Stimulated activated CD4-positive, alpha-beta T cell treated with anti-CD3 and anti-CD28 coated beads, Interleukin-12 subunit alpha, Interleukin-12 subunit beta, amount 100 ng/mL, for 24 hours (primary cell): ENCODE measurements at regions not wholly inside any gene's neighbourhood (a gene's known extent, or its start where the extent isn't known, plus 50 kb on each side); places are given as distances from the start of the nearest gene placed in this dataset.
A peak's percentile ranks its signal among the peaks of the same experiment; 100 is the strongest.
"Not testable (repeated sequence)": the region's sequence is repeated elsewhere in the genome, so short reads cannot be mapped to it uniquely, and the experiment has no call there.

Experiments
- DNase-seq, 2 experiments: peaks; one replicate each; pipeline ENCODE4 v3.0.0-alpha.2; 2020; ENCODE audit warnings: low read depth in 2 of 2

DNA sequence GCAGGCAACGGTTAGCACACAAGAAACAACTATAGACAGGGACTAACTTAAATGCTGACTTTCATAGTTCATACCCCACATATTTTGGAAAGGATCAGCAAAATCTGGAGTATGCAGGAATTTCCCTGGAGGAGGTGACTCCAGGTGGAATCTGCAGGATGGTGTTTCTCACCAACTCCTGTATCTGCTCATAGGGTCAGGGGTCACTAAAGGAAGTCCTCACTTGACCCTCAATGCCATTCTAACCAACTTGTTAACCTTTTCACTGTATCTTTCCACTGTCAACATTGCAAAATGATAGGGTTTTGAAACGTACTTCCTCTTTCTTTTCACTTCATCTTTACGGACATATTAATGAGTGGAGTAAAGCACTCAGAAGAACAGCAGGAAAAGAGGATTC is 207.0 kb upstream of the CXCR4 start:
- no peak for DNase-seq

DNA sequence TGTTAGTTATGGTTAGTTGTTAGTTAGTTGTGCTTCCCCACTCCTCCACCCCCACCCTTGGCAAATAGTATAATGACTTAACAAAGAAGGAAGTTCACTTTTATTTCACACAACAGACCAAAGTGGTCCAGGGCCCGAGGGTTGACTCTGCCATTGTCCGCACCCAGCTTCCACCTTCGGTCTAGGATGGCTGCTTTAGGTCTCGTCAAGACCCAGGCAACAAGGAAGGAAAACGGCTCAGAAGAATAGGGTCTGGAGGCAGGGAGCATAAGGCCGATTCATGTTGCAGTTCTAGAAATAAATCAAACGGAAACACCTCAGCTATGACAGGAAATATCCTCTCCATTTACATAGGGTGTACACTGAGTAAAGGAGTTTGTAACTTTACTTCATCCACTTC is 206.0 kb upstream of the CXCR4 start:
- no peak for DNase-seq

DNA sequence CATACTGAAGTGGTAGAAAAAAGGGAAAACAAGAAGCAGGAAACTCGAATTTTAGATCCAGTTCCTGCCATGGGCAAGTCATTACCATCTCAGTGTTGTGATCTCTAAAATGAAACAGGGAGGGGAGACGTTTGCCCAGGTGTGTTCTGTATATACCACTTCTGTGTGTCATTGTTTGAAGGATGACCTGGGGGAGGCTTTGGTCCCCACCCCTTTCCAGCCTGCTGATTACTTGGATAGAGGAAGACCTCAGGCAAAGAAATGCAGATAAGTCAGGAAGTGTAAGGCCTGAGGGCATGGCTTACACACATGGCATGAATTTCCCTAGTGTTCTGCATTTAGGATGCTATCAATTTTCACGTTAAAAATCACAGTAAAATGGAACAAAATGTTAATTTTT is 205.2 kb upstream of the CXCR4 start:
- no peak for DNase-seq

DNA sequence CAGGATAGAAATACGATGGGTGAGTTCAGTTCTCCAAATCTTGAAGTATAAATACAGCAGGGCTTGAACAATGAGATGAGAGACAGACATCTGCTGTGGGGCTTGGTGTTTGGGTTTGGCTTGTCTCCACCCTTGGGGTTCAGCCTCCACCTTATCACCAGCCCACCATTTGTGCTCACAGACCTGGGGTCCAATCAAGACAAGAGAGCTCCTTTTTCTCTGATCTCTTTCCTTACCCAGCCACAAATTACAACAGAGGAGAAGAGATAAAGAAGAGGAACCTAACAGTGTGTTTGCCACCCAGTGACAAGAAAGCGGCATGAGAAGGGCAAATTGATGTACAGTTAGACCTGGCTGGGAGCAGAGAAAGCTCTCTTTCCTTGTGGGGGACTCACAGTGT is 204.5 kb upstream of the CXCR4 start:
- DNase-seq, result no peak

DNA sequence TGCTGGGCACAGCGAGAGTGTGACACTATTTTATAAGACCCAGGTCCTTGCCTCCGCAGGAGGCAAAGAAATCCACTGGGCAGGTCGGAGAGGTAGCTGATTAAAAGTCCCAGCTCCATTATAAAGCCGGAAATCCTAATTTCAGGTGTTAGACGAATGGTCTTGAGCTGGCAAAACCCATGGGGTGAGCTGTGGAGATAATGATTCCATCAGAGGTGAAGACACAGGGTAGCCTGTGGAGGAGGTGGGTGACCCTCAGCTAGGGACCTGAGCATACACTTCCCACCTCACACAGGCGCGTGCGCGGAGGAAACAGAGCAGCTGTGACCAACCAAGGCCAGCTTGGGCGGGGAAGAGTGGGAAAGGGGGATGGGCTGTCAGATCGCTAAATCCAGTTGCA is 201.7 kb upstream of the CXCR4 start:
- DNase-seq, result no peak

DNA sequence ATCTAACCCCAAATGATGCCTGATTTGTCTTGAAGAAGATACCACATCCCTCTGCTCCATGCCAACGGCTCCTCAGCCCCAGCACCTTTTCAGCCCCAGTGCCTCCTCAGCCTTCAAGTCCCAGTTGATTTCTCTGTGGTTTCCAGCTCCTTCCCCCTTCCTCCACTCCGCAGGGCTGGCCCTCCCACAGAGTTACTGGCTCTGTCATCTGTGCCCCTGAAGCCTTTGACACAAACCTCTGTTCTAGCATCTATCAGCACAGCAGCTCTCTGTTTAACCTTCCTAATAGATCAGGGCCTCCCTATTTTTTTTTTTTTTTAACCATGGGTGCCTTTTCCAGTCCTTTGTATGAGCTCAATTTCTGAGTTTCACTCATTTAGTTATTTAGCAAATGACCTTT is 201.3 kb upstream of the CXCR4 start:
- DNase-seq, result no peak

DNA sequence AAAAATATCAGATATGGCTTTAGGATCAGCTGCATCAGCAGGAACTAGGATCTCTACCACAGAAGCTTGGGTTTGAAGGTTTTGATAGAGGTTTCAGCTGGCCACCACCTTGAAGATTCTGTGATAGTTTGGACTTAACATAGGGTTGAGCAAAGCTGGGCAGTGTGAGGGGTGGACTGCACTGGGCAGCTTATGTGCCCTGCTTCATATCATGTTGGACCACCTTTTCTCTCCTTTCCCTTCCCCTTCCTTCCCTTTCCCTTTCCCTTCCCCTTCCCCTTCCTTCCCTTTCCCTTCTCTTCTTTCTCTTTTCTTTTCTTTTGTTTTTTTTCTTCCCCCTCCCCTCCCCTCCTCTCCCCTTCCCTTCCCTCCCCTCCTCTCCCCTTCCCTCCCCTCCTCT is 196.3 kb upstream of the CXCR4 start:
- no peak for DNase-seq

DNA sequence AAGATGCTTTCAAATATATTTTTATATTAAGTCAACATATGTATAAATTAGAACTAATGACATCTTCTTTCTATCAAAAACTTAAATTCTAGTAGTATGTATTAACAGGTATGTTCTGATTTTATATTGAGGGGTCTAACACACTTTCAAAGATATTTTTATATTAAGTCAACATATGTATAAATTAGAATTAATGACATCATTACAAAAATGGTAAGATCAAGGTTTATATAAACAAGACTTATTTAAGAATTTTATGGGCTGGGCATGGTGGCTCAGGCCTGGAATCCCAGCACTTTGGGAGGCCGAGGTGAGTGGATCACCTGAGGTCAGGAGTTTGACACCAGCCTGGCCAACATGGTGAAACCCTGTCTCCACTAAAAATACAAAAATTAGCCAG is 194.6 kb upstream of the CXCR4 start:
- not testable (repeated sequence) for DNase-seq

DNA sequence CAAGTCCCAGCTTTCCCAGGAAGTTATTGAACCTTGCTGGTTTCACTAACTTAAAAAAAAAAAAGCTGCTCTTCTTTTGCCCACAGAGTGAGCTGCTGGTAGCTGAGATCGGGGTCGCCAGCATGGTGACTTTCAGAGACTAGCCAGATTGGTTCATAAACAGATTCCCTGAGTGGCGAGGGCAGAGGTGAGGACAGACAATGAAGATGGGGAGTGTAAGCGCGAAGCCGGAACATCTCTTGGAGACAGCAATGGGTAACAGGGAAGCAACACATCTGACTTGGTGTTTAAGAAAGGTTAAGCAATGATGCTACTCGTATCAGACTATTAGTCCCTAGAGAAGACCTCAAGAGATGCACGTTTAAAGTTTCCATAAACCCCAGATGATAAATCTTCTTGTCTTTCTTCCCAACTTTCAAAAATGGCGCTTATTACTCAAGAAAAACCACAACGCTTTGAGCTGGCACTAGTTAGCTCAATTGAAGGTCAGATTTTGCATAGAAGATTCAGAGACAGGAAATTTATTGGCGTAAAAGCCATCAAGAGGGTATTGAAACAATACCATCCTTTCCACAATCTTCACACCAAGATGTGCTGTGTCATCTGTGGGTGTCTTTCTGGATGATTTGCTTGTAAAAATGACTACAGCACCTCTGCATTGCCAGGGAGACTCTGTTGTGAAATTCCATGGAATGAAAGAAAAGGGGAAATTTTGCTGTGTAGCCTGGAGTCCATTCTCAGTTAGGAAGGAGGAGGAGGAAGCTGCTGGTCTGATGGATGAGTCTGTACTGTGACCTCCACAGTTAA is 193.1 kb upstream of the CXCR4 start:
- no peak for DNase-seq

DNA sequence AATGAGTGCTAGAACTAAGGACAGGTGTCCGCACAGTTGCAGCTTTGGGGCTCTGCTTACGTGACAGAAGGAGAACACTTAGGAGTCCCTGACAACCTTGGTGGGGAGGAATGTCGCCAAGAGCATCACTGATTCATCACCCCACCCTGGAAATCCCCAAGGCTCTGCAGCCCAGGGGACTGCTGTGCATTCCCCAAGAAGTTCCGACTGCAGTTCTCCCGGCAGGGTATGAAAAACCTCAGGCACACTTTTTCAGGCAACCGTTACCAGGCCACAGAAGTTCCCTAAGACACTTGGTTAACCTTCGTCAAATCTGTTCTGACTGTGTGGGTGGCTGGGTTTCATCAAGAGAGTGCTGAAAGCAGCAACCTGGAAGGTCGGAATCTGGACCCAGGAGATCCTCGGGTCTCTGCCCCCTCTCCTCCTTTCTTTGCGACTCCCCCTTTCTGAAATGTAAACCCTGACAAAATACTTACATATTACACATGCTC is 192.1 kb upstream of the CXCR4 start:
- DNase-seq, result no peak

DNA sequence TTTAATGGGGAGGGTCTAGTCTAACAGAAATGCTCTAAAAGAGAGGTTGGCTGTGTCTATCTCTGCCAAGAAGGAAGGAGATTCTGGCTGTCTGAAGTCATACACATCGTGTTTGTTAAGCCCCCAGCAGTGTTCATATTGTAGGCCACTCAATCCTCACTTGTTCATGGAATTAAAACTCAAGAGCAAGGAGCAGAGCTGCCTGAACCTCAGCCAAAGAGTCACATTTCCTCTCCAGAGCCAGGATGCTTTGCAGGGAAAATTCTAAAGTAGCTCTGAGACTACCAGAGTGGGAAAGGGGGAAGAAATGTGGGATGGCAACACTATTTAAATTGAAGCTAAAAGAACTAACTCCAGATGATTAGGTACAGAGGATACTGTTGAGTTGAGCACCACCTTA is 190.7 kb upstream of the CXCR4 start:
- DNase-seq, result no peak

DNA sequence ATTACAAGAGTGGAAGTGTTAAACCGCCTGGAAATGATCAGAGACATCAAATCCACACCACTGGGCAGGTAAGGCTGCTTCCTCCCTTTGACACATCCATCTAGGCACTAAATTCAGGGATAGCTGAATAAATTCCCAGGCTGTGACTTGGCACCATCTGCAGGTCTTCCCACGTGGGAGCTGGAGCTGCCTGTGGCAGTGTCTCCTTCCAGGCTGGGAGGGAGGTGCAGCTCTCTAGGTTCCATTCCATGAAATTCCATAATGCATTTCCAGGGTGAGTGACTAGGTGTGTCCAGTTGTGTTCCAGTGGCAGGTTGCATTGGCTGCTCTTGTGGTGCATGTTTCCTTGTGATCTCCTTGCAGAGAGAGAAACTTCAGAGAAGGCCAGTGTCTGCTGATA is 188.9 kb upstream of the CXCR4 start:
- DNase-seq, result no peak

DNA sequence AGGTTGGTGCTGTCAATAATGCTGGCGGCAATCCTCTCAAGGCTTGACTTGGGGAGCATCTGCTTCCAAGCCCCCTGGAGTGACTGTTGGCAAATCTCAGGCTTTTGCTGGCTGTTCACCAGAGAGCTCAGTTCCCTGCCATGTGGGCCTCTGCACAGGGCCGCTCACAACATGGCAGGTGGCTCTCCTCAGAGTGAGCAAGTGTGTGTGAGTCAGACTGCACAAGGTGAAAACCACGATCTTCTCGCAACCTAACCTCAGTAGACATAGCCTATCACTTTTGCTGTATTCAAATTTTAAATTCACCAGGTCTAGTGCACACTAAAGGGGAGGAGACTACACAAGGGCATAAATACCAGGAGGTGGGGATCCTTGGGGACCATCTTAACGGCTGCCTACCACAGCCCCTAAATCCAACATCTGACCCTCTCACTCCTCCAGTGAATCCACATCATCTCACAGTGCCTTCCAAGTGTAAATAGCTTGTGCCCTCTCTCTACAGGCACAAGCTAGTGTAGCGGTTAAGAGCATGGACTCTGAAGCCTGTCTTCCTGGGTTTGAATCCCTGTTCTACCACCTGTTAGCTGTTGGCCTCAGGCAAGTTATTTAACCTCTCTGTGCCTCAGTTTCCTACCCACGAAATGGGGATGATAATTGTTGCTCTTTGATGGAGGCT is 187.7 kb upstream of the CXCR4 start:
- DNase-seq, result peak; percentile 38 to 54

DNA sequence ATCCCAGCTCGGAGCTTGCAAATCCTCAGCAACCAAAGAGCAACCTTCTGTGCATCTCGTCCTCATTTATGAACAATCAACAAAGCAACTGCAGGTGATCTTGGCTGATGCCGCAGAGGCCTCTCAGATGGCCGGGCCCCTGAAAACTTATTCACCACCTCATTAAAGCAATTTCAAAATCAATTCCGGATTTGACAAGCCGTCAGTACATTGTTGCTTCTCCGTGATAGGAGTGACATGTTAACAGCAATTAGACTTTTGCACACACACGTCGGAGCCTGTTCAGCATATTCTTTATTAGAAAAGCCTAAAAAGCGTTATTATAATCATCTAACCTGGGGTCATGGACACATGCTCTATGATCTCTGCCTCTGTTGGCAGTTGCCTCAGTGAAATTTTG is 183.1 kb upstream of the CXCR4 start:
- no peak for DNase-seq

DNA sequence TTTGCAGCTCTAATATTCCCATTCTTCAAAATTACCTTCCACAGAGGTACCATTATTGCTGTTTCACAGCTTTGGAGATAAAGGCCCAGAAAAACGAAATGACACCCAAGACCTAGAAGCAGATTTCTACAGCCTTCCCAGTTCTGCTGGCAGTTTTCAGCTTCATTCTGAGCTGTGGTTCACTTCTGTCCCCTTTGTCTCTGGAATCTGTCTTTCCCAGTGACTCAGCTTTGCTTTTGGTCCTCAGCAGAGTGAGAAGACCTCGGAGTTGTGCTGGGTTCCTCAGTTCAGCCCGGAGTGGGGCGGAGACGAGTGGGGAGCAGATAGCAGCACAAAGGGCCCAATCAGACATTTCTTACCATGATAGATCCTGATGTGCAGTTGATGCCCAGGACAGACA is 180.7 kb upstream of the CXCR4 start:
- DNase-seq, result no peak

DNA sequence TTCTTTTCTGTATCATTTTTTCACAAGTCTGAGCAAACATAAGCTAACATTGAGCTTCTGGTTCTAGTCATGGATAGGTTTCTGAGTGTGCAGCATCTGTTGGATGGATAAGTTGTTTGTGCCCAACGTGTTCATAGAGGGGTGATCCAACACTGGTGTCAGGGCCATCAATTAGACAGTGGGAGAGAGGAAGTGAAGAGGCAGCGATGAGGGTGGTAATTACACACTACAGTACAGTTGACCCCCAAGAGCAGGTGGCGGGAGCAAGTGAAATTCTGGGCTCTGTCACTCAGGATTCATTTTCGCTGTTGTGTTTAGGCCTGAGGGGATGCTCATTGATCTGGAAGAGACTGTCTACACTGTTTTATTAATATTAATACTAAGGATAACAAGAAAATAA is 180.0 kb upstream of the CXCR4 start:
- no peak for DNase-seq

DNA sequence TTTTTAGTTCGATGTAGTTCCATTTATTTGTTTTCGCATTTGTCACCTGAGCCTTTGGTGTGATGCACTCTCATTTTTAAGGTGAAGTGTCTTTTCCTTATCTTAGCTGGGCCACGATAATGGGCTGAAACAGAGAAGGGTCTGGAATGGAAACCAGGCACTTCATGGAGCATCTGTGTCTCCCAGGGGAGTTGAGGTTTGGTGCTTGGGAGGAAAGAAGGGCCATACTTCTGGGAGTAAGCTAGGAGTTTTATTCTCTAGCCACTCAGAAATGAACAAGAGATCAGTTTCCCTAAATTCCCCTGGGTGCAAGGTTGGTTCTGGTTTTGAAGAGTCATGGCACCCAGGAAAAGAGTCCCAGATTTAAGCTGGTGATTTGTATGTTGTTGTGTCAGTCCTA is 179.4 kb upstream of the CXCR4 start:
- DNase-seq, result no peak

DNA sequence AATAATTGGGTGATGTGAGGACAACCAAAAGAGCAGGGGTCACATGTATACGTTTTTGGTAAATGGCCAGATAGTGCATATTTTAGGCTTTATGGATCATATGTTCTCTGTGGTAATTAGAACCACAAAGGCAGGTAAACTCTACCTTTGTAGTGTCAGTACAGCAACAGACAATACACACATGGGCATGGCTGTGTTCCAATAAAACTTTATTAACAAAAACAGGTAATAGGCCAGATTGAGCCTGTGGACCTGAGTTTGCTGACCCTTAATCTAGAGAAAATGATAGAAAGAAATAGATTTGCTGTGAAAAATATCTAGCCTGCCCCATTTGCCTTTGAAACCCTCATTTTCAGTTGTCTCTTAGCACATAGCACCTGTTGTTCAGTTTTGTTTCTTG is 177.2 kb upstream of the CXCR4 start:
- DNase-seq, result no peak

DNA sequence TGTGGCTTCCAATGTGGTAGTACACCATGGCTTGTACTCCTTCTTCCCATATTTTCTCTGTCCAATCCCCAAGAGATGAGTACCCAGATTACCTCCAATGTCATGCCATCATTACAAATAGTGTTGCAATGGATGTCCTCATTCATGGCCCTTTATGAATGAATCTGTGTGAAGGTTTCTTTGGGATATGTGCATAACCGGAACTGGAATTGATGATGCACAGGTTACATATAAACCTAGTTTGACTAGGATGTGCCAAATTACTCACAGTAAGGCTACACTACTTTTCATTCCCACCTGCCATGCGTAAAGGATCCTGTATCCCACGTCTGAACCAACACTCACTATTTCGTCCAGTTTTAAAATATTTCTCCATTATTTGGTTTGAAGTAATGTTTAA is 173.9 kb upstream of the CXCR4 start:
- DNase-seq, result no peak

DNA sequence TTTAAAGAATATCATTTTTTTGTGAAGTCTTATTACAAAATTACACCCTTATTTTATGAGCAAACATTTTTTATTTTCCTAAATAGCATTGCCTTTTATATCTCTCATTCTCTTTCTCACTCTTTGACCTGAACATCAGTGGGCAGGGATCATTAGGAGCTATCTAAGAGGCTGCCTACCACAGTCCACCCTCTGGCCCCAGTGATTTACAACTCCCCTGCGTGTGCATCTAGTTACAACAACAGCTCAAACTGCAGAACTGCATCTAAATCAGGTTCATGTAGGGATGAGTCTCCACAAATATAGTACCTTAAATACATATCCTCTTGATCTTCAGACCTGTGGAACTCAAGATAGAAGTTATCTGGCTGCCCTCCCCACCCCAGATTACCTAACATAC is 172.4 kb upstream of the CXCR4 start:
- no peak for DNase-seq

DNA sequence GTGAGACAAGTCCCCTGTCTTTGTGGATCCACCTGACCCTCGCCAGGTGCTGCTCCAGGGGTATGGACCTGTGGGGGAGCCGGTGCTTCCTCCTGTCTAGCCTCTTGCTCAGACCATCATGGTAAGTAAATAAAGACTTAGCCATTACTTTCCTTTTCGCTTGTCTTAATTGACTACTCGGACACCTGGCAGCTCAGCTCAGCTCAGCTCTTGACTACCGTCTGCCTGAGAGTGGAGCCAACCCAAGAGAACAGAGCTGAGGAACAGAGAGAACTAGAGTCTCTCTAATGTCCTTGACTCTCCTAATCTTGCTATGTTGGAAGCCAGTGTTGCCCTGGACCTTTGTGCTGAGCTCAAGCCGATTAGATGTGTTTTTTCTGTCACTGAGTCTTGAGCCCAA is 170.3 kb upstream of the CXCR4 start:
- no peak for DNase-seq

DNA sequence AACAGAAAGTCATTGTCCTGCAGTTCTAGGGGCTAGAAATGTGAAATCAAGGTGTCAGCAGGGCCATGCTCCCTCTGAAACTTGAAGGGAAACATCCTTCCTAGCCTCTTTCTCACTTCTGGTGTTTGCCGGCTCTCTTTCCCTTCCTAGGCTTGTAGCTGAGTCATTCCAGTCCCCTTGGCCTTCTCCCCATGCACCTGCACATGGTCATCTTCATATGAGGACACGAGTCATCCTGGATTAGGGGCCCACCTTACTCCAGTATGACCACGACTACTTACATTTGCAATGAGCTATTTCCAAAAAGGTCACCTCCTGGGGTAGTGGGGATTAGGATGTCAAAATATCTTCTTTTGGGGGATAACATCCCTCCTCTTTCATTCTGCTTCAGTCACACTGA is 168.5 kb upstream of the CXCR4 start:
- DNase-seq, result no peak
